Liver (tissue), 8 donors: ENCODE measurements at regions not wholly inside any gene's neighbourhood (a gene's known extent, or its start where the extent isn't known, plus 50 kb on each side); places are given as distances from the start of the nearest gene placed in this dataset.

Experiments
- DNase-seq: peaks from one replicate; pipeline ENCODE4 v3.0.0-alpha.2; 2017; ENCODE audit warnings: low spot score
- H3K27ac ChIP-seq, 2 donors: one replicate each; pipeline ENCODE4 v1.7.0; 2013; ENCODE audit warnings: inconsistent platforms in 2 of 2, low read length in 2 of 2, control low read depth in 1 of 2, low read depth in 1 of 2, mild to moderate bottlenecking in 1 of 2
- H3K27me3 ChIP-seq, 4 donors: one replicate each; pipeline versions ENCODE4 v1.6.1 to v1.7.0; 2013; ENCODE audit warnings: low read length in 3 of 4, inconsistent platforms in 1 of 4, mild to moderate bottlenecking in 1 of 4, moderate library complexity in 1 of 4; ENCODE audit not compliant: control insufficient read depth in 4 of 4, insufficient read depth in 4 of 4
- H3K36me3 ChIP-seq, 4 donors: one replicate each; pipeline versions ENCODE4 v1.6.1 to v1.7.0; 2013; ENCODE audit warnings: low read length in 3 of 4, mild to moderate bottlenecking in 3 of 4, low read depth in 1 of 4, moderate library complexity in 1 of 4; ENCODE audit not compliant: control insufficient read depth in 4 of 4, insufficient read depth in 3 of 4
- H3K4me1 ChIP-seq, 4 donors: one replicate each; pipeline versions ENCODE4 v1.6.1 to v1.7.0; 2013; ENCODE audit warnings: low read length in 3 of 4, mild to moderate bottlenecking in 3 of 4, moderate library complexity in 1 of 4; ENCODE audit not compliant: control insufficient read depth in 4 of 4, insufficient read depth in 4 of 4
- H3K4me3 ChIP-seq, 3 donors: one replicate each; pipeline versions ENCODE4 v1.6.1 to v1.7.0; 2013; ENCODE audit warnings: low read length in 3 of 3, control low read depth in 1 of 3, low read depth in 1 of 3, mild to moderate bottlenecking in 1 of 3
- H3K9ac ChIP-seq, 2 donors: one replicate each; pipeline ENCODE4 v1.7.0; 2013; ENCODE audit warnings: low read length in 2 of 2, mild to moderate bottlenecking in 2 of 2, moderate library complexity in 2 of 2, control low read depth in 1 of 2, low read depth in 1 of 2
- H3K9me3 ChIP-seq, 4 donors: one replicate each; pipeline versions ENCODE4 v1.6.1 to v1.7.0; 2013; ENCODE audit warnings: low read length in 3 of 4; ENCODE audit not compliant: control insufficient read depth in 4 of 4
- FOXA1 ChIP-seq: IDR thresholded peaks from 2 replicates; pipeline ENCODE4 v1.6.1; 2016; ENCODE audit warnings: antibody characterized with exemption
- FOXA2 ChIP-seq: IDR thresholded peaks from 2 replicates; pipeline ENCODE4 v1.6.1; 2016; ENCODE audit warnings: antibody characterized with exemption
- GABPA ChIP-seq, 2 donors: IDR thresholded peaks in 1 of 2; conservative IDR thresholded peaks in 1 of 2; 2 replicates each; pipeline ENCODE4 v1.6.1; 2016; ENCODE audit warnings: antibody characterized with exemption in 2 of 2, mild to moderate bottlenecking in 1 of 2, moderate library complexity in 1 of 2
- HNF4A ChIP-seq, 2 donors: conservative IDR thresholded peaks; 2 replicates each; pipeline ENCODE4 v1.6.1; 2016; ENCODE audit warnings: antibody characterized with exemption in 2 of 2, mild to moderate bottlenecking in 2 of 2
- HNF4G ChIP-seq: IDR thresholded peaks from 2 replicates; pipeline ENCODE4 v1.6.1; 2016; ENCODE audit warnings: antibody characterized with exemption
- JUND ChIP-seq, 2 donors: IDR thresholded peaks; 2 replicates each; pipeline ENCODE4 v1.6.1; 2016; ENCODE audit warnings: antibody characterized with exemption in 2 of 2
- RAD21 ChIP-seq, 2 donors: IDR thresholded peaks; 2 replicates each; pipeline ENCODE4 v1.6.1; 2016; ENCODE audit warnings: antibody characterized with exemption in 2 of 2, mild to moderate bottlenecking in 2 of 2
- RXRA ChIP-seq, 2 donors: IDR thresholded peaks; 2 replicates each; pipeline ENCODE4 v1.6.1; 2017 to 2018; ENCODE audit warnings: antibody characterized with exemption in 2 of 2, mild to moderate bottlenecking in 1 of 2
- SP1 ChIP-seq: IDR thresholded peaks from 2 replicates; pipeline ENCODE4 v1.6.1; 2018; ENCODE audit warnings: antibody characterized with exemption, mild to moderate bottlenecking
- TAF1 ChIP-seq: conservative IDR thresholded peaks from 2 replicates; pipeline ENCODE4 v1.6.1; 2016; ENCODE audit warnings: antibody characterized with exemption, mild to moderate bottlenecking
- YY1 ChIP-seq: IDR thresholded peaks from 2 replicates; pipeline ENCODE4 v1.6.1; 2016; ENCODE audit warnings: antibody characterized with exemption, mild to moderate bottlenecking
- WGBS: extraction: QIAGEN DNeasy Blood & Tissue Kit; methylation state at CpG from one replicate; pipeline ENCODE4 v1.1.7; 2013; 5-methylcytosine and 5-hydroxymethylcytosine counted together
- TF ChIP-seq, protein P1 (sequence below): fragments of 150-350 bp; IDR thresholded peaks from 2 replicates; pipeline ENCODE4 v1.5.1; 2017; ENCODE audit warnings: improper control_type of control experiment, low read depth, low read length; ENCODE audit not compliant: missing input control
- TF ChIP-seq, protein P2 (sequence below): IDR thresholded peaks from 2 replicates; pipeline ENCODE4 v1.6.1; 2016; ENCODE audit warnings: antibody characterized with exemption
- TF ChIP-seq, protein P3 (sequence below): IDR thresholded peaks from 2 replicates; pipeline ENCODE4 v1.6.1; 2016; ENCODE audit warnings: antibody characterized with exemption
- TF ChIP-seq, protein P4 (sequence below): IDR thresholded peaks from 2 replicates; pipeline ENCODE4 v1.6.1; 2016; ENCODE audit warnings: antibody characterized with exemption
- donor health status: healthy.
- donor health status: healthy.
- donor health status: healthy.
- donor health status: healthy.
- donor health status: healthy.

DNA sequence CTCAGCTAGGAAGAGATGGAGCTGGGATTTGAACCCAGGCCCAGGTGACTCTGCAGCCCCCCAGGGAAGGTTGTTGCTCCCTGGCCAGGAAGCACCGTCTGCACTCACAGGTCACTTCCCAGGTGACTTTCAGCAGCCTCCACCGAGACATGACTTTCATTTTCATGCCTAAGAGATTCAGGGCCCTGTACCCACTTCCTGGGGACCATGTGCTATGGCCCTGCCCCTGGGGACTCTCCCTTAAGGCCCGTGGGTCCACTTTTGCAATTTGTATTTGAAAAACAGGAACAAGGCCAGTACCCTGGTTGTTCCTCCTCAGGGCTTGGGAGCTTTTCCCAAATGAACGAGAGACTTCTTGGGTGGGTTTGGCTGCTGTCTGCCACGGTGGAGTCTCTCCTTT, 191.0 kb downstream of the IRF8 start:
- no peaks in the 10 kb centered on the region for H3K9me3 ChIP-seq
- H3K36me3 ChIP-seq = no peaks in the 10 kb centered on the region
- TF ChIP-seq, protein P1, sequence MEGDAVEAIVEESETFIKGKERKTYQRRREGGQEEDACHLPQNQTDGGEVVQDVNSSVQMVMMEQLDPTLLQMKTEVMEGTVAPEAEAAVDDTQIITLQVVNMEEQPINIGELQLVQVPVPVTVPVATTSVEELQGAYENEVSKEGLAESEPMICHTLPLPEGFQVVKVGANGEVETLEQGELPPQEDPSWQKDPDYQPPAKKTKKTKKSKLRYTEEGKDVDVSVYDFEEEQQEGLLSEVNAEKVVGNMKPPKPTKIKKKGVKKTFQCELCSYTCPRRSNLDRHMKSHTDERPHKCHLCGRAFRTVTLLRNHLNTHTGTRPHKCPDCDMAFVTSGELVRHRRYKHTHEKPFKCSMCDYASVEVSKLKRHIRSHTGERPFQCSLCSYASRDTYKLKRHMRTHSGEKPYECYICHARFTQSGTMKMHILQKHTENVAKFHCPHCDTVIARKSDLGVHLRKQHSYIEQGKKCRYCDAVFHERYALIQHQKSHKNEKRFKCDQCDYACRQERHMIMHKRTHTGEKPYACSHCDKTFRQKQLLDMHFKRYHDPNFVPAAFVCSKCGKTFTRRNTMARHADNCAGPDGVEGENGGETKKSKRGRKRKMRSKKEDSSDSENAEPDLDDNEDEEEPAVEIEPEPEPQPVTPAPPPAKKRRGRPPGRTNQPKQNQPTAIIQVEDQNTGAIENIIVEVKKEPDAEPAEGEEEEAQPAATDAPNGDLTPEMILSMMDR = no peak
- TF ChIP-seq FOXA1 = no peak
- no peak for TF ChIP-seq RAD21 (IDR thresholded peaks at IDR 0.05)
- TF ChIP-seq, protein P2, sequence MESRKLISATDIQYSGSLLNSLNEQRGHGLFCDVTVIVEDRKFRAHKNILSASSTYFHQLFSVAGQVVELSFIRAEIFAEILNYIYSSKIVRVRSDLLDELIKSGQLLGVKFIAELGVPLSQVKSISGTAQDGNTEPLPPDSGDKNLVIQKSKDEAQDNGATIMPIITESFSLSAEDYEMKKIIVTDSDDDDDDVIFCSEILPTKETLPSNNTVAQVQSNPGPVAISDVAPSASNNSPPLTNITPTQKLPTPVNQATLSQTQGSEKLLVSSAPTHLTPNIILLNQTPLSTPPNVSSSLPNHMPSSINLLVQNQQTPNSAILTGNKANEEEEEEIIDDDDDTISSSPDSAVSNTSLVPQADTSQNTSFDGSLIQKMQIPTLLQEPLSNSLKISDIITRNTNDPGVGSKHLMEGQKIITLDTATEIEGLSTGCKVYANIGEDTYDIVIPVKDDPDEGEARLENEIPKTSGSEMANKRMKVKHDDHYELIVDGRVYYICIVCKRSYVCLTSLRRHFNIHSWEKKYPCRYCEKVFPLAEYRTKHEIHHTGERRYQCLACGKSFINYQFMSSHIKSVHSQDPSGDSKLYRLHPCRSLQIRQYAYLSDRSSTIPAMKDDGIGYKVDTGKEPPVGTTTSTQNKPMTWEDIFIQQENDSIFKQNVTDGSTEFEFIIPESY = no peak
- no peak for TF ChIP-seq RXRA (IDR thresholded peaks at IDR 0.05)
- TF ChIP-seq, protein P3, sequence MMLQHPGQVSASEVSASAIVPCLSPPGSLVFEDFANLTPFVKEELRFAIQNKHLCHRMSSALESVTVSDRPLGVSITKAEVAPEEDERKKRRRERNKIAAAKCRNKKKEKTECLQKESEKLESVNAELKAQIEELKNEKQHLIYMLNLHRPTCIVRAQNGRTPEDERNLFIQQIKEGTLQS = no peak
- TF ChIP-seq JUND (IDR thresholded peaks at IDR 0.05) = no peak
- TF ChIP-seq TAF1 = no peak
- TF ChIP-seq SP1 = no peak
- TF ChIP-seq HNF4A (conservative IDR thresholded peaks at IDR 0.05) = no peak
- no peak for TF ChIP-seq HNF4G
- TF ChIP-seq FOXA2 = no peak
- TF ChIP-seq, protein P4, sequence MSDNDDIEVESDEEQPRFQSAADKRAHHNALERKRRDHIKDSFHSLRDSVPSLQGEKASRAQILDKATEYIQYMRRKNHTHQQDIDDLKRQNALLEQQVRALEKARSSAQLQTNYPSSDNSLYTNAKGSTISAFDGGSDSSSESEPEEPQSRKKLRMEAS = no peak
- TF ChIP-seq YY1 = no peak
- TF ChIP-seq GABPA (IDR thresholded peaks at IDR 0.05 in 1 of 2, conservative IDR thresholded peaks at IDR 0.05 in 1 of 2) = no peak
- H3K4me3 ChIP-seq = no peak overlapping the region
- no peaks in the 10 kb centered on the region for H3K27me3 ChIP-seq
- no peak overlapping the region for H3K27ac ChIP-seq
- no peak overlapping the region for H3K9ac ChIP-seq
- no peaks in the 10 kb centered on the region for H3K4me1 ChIP-seq
- DNase-seq = no peak
- 54% methylated on average over 5 of the region's 5 CpGs for WGBS

DNA sequence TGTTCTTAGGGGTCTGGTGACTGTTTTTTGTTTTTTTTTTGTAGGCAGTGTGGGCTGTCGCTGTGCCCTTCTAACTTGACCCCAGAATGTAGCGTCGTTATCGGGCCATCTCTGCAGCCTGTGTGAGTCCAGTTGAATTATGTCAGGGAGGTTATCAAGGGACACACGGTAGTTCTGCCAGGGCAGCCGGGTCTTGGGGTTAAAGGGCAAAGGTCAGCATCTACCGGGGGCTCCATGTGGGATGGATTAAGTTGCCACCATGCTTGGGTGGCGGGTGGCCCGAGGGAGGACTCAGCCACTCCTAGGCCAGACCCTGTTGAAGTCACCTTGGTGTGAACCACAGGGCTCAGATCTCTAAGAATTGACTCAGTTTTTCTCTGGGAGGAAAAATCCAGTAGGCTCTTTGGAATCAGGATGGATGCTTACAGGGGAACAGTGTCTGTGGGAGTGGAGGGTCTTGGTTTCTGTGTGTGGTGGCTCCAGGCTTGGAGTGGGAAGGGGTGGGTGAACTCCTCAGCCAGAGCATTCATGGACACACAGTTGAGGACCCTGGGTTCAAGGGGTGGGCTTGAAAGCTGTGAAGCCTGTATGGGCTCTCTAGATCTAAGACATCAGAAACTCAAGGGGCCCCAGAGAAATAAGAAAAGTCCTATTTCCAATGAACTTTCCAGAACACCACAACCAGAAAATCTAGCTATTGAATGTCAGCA, 191.7 kb downstream of the IRF8 start:
- no peak for TF ChIP-seq FOXA1
- no peak for TF ChIP-seq RXRA (IDR thresholded peaks at IDR 0.05)
- TF ChIP-seq FOXA2 = no peak
- TF ChIP-seq, protein P4 = no peak
- TF ChIP-seq, protein P1 = no peak
- TF ChIP-seq, protein P3 = no peak
- no peak for TF ChIP-seq TAF1
- Histone ChIP-seq H3K4me1 (no peaks in the 10 kb centered on the region), H3K9me3 (no peaks in the 10 kb centered on the region), H3K9ac (no peak overlapping the region), H3K27me3 (no peaks in the 10 kb centered on the region), H3K4me3 (no peak overlapping the region), H3K27ac (no peak overlapping the region), H3K36me3 (no peaks in the 10 kb centered on the region)
- 44% methylated on average over 9 of the region's 9 CpGs for WGBS
- no peak for DNase-seq
